ENCODE measurements at regions not wholly inside any gene's neighbourhood (a gene's known extent, or its start where the extent isn't known, plus 50 kb on each side); places are given as distances from the start of the nearest gene placed in this dataset.

DNA sequence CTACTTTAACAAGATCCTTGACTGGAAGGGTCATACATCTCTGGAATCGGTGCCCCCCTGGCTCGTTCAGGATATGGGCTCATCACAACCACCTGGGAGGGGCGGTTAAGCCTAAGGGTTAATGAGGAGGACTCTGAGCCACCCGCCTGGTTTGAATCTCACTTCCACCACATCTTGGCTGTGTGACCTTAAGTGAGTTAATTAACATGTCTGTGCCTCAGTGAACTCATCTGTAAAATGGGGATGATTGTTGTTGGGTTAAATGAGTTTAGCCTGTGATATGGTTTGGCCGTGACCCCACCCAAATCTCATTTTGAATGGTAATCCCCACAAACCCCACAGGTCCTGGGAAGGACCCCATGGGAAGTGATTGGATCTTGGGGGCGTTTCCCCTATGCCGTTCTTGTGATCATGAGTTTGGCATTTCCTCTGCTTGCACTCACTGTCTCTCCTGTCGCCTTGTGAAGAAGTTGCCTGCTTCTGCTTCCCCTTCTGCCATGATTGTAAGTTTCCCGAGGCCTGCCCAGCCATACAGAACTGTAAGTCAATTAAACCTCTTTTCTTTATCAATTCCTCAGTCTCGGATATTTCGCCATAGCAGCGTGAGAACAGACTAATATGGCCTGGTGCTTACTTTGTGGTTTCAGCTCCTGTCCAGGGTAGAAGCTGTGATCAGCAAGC, 214.0 kb upstream of the CIBAR2 start:
- DNase-seq (ENCODE audit: low spot score), result no peak

DNA sequence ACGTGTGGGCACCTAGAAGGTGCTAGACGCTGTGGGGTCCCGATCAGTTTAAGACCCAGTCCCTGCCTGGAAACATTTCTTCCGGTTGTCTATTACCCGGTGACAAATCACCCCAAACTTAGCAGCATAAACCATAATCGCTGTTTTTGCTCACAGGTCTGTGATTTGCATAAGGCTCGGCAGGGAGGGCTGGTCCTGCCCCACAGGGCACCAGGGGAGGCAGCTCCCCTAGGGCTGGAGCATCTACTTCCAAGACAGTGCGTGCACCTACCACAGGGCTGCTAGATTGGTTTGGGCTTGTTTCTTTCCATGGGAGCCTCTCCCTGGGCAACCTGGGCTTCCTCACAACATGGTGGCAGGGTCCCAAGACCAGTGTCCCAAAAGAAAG, 214.5 kb upstream of the CIBAR2 start:
- no peak for DNase-seq (ENCODE audit: low spot score)

DNA sequence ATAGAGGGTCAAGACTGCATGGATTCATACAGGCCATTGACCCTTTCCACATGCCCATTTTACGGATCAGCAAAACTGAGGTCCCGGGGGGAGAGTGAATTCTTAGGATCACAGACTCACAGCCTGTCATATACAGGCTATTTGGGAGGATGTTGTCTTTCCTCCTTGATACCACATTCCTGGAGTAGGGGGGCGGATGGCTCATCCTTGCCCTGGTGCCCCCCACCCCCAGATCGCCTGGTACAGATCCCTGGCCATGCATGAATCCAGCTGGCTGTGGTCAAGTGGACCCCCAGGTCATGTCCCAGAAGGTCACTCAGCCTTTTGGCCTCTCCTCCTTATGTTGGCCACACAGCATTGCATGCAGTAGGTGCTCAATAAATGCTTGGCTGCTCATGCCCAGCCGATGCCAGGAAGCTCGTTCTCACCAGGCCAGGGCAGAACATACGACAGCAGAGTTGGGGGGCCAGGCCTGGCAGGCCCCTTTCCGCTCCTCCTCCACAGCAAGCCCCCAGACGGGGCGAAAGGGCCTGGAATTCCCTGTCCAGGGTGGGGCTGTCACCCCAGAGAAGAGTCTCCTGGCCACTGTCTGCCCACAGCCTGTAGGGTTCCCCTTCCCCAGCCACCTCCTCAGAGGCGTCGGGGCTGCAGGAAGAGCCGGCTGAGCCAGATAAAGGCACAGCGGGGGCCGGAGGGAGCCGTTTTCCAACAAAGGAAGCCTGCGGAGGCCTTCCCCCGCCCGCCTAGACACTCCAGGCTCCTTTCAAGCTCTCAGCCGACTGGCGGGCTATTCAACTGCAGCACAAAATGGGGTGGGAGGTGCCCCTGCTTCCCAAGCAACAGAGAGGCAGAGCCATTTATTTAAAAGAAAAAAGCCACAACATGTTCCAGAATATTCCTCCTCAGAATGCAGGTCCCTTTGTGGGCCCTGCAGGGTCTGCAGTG, 215.7 kb upstream of the CIBAR2 start:
- no peak for DNase-seq (ENCODE audit: low spot score)

DNA sequence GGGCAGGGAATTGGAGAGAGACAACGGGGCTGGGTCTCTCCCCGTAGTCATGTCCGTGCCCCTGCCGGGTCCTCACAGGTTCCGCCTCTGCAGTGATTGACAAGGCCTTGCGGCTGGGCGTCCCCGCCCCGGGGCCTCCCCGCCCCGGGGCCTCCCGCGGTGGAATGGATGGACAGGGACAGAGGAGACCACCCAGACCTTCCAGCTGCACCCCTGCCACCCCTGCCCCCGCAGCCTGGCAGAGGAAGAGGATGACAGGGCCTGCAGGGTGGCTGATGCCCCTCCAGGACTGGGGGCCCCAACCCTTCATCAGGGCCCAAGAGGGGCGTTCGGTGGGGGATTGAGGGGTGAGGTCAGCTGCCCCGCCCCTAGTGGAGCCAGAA, 216.4 kb upstream of the CIBAR2 start:
- DNase-seq (ENCODE audit: low spot score), result no peak

DNA sequence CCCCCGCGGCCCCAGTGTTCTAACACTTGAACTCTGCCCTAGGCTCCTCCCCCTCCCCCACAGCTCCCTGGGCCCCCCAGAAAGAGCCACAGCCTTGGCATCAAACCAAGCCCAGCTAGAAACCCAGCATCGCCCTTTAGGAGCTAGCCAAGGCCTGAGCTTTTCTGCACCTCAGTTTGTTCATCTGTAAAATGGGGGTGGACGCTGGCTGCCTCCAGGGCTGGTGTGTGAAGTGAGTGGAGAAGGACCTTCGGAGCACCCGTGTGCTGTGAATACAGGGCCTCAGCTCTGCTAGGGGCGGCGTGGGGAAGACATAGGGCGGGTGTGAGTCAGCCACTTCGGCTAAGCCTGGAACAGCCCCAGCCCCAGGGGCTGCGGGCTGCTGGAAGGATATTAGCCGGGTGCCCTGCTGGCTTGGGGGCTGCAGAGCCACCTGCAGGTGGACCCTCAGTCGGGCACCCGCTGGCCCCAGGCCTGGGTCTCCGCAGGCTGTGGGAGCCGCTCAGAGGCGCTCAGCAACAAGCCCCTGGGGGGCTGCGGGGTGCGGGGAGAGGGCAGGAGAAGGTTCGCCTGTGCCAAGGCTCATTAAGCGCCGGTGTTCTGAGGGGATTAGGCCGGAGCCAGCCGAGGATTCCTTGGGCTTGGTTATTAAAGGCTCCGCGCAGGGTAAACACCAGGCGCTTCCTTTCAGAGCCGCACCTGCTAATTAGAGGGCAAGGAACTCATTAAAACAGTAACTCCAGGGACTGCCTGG, 217.0 kb upstream of the CIBAR2 start:
- DNase-seq (ENCODE audit: low spot score), result no peak

DNA sequence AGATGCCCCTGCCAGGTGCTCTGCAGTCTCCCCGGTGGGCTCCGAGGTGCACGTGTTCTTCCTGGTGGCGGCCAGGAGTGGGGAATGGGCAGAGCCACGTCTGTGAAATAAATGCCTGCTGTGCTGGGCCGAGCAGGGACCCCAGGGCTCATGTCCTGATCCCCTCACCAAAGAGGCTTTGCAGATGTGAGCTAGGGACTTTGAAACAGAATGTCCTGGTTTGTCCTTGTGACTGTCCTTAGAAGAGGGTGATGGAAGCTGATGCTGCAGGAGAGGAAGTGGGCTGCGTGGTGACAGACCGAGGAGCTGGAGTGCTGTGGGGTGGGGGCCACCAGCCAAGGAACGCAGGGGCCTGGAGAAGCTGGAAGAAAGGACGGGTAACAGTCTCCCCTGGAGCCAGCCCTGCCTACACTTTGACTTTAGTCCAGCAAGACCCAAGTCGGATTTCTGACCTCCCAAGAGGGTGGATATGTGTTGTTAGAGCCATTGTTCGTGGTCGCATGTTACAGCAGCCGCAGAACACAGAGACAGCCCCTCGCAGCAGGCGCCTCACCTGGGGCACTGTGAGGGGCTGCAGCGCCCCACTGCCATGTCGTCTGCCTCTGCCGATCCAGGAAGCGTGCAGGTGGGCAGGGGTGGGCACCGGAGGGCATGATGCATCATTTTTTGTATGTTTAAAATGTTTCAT, 217.9 kb upstream of the CIBAR2 start:
- no peak for DNase-seq (ENCODE audit: low spot score)

DNA sequence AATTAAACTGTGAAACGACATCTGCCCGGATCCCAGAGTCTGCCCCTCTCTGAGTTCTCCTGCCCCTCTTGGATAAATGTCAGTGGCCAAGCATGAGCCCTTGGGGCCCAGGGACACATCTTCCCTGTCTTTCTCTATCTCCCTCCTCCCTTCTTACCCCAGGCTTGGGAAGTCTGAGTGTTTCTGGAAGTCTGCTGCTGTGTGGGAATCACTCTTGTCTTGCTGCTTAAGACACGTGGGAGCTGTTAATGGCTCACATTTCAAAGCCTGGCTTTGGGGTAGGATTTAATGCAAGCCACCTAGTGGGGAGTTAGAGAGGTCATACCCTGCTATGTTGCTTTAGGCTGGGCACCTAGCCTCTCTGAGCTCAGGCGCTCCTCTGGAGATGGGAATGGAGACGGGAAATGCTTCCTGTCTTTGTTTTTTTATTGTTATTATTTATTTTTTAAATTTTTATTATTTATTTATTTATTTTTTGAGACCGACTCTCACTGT, 218.5 kb upstream of the CIBAR2 start:
- DNase-seq (ENCODE audit: low spot score), result no peak

DNA sequence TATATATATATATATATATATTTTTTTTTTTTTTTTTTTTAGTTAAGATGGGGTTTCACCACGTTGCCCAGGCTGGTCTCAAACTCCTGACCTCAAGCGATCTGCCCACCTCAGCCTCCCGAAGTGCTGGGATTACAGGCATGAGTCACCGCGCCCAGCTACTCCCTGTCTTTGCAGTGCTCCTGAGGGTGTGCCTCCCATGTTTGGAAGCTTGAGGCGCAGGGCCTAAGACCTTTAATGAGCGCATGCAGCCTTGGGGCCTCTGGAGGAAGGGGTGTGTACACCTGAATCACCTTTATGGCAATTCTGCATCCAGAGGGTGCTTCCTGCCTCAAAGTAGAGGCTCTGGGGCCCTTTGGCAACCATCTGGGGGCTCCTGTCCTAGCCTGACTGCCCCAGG, 219.4 kb upstream of the CIBAR2 start:
- DNase-seq (ENCODE audit: low spot score), result no peak

DNA sequence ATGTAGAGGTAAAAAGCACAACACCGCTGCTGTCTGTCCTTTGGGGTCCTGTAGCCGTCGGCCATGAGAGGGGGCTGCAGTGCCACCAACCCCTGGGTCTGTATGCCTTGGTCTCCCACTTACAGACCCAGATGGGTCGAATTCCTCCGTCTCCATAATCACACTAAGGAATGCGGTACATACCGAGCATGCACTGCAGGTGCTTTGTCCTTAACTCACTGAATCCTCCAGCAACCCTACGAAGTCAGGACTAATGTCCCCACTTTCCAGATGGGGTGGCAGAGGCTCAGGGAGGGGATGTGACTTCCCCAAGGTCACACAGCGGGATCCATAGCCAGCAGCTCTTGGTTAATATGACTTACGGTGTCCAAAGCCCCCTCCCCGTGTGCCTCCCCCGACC, 219.9 kb upstream of the CIBAR2 start:
- DNase-seq (ENCODE audit: low spot score), result no peak

DNA sequence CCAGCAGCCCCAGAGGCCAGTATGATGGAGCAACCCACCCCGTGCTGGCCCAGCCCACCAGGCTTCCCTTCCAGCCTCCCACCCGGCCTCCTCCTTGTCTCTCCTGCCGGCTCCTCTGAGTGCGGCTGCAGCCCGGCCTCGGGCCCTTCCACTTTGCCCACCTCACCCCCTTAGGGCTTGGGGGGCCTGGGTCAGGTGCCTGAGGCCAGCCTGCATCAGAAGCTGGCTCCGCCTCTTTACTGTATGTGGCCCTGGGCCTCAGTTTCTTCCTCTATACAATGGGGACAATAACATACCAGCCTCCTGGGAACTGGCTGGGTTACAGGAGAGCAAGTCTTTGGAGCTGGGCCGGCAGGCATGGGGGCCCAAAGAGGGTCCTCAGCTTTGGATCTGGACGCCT, 221.1 kb upstream of the CIBAR2 start:
- DNase-seq (ENCODE audit: low spot score), result no peak

DNA sequence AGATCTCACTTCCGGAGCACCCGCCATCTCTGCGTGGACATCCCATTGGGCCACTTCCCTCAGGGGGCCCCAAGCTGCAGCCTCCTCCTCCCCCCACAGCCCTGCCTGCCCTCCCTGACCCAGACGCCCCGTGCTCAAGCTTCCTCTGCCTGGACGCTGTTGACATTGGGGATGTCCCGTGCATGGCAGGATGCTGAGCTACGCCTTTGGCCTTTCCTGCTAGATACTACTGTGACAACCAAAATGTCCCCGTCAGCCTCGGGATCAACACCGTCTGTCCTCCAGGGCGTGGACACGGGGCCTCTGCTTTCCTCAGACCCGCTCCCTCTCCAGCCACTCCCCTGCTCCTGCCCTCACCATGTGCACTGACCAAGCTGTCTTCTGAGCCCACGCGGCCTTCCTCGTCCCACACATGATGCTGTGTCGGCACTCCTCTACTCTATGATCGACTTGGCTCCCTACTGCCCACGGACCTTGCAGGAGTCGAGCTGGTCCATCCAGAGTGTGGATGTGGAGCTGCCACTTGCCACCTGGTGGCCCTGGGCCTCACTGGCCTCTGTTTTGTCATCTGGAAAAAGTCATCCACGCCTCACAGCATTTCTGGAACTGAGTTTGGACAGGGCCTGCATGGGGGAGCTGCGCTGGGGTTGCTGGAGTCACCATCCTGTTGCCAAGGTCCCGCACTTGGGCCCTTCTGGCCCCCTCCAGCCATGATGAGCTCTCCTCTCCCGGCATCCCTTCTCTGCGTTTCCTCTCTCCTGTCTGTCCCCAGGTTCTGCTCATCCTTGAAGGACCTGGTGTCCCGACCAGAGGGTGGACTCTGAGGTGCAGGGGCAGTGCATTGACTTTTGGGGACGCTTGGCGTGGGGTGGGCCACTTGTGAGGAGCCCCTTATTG, 221.7 kb upstream of the CIBAR2 start:
- DNase-seq (ENCODE audit: low spot score), result no peak

DNA sequence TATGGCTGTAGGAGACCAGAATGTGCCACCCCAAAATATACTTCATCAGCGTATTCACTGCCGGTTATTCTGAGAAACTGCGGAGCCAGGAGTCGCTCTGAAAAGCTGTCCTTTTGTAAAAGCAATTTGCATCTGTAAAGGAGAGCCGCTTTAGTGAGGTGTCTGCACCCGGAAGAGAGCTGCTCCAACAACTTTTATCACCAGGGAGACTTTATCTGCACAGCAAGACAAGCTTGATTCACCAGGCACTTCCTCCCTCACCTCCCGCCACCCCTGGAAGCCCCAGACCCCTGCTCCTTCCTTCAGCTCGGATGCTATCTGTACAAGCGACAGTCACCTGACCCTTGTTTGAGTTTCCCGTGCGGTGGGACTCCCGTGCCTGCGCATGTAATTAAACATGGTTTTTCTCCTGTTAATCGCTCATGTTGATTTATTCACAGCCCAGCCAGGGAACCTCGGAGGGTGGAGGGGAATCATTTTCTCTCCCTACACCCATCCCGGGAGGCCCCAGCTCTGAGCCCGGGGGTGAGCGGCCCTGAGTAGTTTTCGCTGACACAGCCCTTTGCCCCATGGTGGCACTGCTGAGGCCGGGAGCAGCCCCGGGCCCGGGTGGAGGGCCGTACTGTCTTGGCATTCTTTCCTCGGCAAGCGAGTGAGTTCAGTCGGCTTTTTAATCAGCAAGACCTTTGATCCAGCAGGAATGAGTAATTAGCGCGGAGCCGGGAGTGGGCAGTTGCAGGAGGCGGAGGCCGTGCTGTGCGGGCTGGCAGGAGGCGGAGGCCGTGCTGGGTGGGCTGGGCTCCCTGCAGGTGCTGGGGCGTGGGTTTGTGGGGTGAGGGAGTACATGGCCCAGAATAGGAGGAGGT, 222.7 kb upstream of the CIBAR2 start:
- DNase-seq (ENCODE audit: low spot score), result no peak

DNA sequence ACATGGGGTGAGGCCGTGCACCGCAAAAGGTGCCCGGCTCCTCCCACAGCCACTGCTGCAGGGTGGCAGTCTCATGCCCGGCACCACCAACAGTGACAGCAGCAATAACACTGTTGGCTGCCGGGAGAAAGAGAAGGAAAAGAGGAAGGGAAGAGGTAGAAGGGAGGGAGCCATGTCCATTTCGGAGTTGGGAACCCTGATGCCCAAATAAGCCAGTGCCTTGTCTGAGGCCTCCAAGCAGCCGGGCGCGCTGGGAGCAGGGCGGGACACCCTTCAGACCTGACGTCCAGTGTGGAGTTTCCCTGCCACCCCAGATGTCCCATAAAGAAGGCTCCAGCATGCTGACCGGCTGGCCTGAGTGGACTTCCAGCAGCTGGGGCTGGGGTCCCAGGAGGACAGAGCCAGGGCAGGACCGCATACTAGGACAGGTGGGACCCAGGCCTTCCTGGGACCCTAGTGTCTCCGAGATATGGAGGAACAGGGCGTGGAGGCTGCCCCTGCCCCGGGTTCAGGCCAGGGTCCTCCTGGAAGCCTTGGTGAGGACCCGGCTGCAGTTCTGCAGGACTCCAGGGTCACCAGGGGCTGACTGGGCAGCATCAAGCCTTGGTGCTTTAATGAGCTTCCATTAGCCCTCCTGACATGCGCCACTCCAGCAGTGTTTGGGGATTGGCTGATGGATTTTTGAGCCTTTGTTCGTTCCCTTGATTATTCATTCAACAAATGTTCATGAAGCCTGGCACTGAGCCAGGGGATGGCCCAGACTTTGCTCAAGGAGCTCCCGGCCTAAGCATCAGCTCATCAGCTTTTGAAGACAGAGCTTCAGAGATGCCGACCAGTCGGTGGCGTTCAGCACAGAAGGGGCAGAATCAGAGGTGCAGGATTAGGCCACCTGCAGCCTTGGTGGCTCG, 223.6 kb upstream of the CIBAR2 start:
- DNase-seq (ENCODE audit: low spot score), result no peak

DNA sequence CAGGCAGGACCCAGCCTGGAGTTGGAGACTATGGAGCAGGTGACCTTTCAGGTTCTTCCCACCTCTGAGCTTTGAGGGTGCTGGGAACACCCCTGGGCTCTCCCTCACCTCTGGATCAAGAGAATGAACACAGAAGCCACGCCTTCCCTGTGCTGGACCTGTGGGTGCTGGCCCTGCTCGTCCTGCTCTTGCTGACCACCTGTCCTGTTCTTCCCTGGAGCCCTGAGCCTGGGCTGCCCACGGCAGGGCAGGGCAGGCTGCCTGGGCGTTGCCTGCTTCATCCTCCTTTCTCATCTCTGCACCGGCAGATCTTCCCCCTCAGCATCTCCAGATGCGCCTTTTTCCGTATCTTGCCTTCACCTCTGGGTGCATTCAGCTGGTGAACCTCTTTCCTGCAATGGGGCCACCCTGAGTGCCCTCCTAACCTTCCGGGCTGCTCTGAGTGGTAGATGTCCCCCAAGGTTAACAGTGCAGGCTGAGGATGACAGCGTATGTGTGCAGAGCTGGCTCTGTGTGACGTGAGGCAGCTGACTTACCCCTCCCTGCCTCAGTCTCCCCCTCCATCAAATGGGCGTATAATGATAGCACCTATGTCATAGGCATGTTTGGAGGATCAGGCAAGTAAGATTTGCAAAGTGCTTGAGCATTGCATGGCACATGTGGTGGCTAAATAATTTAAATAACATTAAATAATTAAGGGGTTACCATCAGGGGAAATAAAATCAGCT, 225.8 kb upstream of the CIBAR2 start:
- no peak for DNase-seq (ENCODE audit: low spot score)

DNA sequence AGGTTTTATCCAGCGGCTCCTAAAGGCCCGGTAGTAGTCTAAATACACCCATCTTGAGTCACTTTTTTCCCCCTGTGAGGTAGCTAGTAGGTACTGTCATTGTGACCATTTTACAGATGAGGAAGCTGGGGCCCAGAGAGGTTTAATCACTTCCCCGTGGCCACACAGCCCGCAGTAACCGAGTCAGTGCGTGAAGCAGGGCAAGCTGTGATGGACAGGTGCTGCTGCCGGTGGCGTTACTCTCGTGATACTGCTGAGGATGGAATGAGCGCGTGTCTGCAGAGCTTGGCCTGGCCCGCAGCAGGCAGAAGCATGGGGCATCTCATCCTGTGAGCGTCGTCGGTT, 226.3 kb upstream of the CIBAR2 start:
- DNase-seq (ENCODE audit: low spot score), result no peak

DNA sequence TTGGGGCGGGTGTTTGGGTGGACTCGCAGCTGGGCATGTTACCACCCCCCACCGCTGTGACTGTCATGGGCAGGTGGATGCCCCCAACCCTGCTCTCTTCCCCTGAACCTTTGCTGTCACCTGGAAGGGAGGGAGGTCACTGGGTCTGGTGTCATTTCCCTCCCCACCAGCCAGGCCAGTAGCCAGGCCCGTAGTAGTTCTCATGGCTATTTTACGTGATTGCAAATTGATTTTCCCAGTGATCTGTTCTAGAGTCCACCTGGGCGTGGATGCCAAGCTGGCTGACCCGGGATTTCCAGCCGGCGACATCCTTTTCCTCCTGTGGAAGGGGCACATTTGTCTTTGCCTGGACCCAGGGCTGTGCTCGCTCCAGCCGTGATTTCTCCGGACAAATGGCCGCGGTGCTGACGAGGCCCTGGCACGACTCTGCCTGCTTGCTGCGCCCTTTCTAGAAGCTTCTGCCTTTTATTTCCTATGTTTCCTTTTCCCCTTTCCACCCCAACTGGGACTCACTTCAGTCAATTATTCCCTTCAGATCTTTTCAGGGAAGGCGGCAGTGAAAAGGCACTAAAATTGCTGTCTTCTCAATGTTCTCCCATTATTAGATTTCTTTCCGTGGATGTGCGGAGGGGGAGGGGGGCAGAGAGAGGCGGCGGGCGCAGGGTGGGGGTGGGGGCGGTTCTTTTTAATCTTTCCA, 226.9 kb upstream of the CIBAR2 start:
- no peak for DNase-seq (ENCODE audit: low spot score)

DNA sequence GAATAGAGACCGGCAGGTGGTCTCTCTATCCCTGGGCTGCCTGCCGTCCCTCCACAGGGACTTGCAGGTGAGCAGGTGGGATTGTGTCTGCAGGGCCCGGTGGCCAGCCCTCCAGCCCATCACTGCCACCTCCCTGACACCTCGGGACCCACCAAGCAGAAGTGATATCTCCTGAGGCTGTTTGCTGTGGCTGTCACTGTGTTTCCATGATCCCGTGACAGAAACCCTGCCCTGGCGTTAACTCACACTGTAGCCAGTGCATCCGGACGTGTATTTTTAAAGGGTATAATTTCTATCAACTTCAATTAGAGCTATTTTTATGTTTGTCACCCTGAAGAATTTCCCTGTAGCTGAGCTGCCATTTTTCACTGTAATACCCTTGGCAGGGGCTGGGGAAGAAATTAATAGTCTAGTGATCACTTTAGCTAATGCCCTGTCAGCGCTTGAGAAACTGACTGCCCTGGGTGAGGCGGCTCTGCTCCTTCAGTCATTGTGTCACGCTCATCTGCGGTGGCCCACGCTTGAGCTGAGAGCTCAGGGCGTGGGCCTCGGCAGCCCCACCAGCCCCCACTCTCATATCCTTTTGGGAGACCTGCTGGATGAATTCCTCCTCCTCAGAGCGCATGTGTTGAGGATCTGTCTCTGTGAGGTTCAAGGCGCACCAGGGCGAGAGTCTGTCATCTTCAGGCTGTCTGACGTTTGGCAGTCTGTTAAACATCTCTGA, 229.9 kb upstream of the CIBAR2 start:
- no peak for DNase-seq (ENCODE audit: low spot score)

All from hematopoietic multipotent progenitor cell treated with erythropoietin and hydrocortisone succinate and interleukin-3 and kit ligand, for 17 days (in vitro differentiated cells).